Stimulated activated CD4-positive, alpha-beta T cell treated with anti-CD3 and anti-CD28 coated beads, Interleukin-2, amount 100 ng/mL, for 24 hours (primary cell): ENCODE measurements at regions not wholly inside any gene's neighbourhood (a gene's known extent, or its start where the extent isn't known, plus 50 kb on each side); places are given as distances from the start of the nearest gene placed in this dataset.

Source experiments
- DNase-seq, 2 donors: peaks; one replicate each; pipeline ENCODE4 v3.0.0-alpha.2; 2020

DNA sequence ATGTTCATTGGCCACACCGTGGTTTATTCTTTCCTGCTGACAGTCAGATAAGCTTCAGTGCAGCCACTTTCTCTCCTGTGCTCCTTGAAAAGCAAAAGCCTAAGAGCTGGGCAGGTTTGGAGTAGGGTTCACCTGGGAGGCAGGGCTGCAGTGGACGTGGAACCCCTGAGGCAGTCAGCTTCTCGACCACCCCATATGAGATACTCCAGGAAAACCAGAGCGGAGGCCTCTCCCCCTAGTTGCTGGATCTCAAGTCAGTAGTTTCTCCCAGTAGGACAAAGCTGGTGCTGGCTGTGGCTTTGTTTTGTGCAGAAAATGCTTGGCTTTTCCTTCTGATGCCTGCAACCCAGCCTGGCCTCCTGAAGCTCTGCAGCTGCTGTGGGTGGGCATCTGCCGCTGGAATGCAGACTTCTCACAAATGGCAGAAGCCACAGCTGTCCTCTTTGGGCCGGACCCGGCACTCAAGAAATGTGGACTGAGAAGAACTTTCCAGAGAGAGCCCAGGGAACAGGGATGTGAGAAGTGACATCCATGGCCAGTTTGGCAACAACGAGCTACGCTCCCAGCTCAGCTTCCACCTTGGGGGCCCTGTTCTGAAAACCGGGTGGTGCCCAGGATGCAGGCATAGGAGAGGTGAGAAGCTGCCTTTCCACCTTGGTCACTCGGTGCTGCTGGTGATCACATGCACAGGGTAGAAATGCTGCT is 276.6 kb upstream of the TCERG1L start:
- no peak for DNase-seq

- no peak for DNase-seq
Observed at GRCh38 chr10:131588704-131589220, 277.2 kb upstream of the TCERG1L start.

DNA sequence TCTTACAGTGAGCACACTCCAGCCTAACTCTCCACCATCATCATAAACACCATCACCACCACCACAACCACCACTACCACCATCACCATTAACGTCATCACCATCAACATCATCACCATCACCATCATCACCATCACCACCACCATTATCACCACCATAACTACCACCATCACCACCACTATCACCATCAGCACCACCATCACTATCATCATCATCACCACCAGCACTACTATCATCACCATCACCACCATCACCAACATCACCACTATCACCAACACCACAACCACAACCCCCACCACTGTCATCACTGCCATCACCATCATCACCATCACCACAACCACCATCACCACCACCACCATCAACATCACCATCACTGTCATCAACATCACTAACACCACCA is 279.0 kb upstream of the TCERG1L start:
- DNase-seq, result no peak

GRCh38 chr10:131591936-131592335 is 280.4 kb upstream of the TCERG1L start:
- DNase-seq, result no peak

DNA sequence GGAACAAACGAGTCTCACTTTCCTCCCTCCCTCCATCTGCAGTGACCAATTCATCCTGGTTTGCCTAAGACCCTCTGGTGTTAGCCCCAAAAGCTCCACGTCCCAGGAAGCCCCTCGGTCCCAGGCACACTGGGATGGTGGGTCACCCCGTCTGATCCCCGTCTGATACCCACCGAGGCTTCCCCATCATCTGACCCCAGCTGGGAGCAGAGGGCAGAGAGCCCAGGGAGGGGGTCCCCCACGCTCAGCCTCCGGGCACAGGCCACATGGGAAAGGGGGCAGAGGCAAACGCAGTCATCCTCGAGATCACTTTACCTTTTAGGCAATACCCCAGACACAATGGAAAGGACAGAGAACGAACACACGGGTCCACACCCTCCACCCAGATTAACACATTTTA is 291.6 kb upstream of the PPP2R2D start:
- DNase-seq, result no peak

DNA sequence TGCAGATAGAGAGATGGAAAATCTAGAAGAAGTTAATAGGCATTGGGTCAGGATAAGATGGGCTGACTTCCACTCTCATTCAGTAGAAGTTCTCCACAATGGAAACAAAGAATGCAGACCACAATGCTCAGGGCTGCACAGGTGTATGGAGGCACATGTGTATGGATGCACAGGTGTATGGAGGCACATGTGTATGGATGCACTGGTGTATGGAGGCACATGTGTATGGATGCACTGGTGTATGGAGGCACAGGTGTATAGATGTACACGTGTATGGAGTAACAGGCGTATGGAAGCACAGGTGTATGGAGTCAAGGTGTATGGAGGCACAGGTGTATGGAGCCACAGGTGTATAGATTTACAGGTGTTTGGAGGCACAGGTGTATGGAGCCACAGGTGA is 285.7 kb upstream of the PPP2R2D start:
- DNase-seq, result no peak

DNA sequence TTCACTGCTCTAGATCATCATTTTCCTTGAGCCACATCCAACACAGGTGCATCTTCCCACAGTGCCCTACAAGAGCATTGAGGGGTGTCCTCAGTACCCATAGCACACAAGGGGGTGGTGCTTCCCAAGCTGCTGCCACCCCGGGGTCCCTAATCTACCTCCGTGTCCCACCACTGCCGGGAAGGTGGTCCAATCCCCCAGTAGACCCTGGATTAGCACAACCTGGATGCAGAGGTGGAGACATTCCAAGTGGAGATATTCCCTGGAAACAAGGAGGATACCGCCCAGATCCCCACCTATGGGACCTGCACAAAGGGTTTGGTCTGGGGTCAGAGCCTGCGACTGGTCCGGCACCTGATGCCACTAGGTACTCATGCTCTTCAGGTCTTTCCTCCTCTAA is 284.8 kb upstream of the PPP2R2D start:
- DNase-seq, result no peak

DNA sequence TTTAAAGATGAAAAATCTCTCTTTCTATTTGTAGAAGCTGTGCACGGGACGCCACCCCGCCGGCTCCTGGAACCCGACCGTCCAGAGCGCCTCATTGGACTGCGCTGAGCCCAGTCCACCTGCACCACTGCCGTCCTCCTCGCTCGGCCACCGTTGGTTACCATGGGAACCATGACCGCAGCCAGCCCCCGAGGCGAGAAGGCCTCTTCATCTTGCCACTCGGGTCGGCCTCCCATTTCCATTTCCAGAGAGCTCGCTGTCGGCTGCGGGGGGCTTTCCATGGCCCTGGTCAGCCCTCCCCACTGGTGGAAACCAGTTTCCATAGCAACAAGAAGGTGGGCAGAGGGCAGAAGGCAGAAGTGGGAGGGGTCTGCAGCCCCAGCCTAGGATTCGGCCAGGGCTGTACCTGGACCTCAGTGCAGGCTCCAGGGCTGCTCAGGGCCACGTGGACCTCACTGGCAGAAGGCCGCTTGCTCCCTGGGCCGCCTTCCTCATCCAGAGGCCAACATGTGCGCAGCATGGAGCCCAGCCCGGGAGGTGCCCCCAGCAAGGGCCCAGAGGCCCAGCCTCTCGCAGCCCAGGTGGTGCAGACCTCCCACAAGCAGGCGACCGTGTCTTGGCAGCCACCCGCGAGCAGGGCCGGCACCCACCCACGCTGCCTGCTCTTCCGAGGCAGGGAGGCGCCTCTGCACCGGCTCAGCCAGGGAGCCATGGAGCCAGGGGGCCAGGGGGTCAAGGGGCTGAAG is 283.5 kb upstream of the PPP2R2D start:
- DNase-seq, result no peak

DNA sequence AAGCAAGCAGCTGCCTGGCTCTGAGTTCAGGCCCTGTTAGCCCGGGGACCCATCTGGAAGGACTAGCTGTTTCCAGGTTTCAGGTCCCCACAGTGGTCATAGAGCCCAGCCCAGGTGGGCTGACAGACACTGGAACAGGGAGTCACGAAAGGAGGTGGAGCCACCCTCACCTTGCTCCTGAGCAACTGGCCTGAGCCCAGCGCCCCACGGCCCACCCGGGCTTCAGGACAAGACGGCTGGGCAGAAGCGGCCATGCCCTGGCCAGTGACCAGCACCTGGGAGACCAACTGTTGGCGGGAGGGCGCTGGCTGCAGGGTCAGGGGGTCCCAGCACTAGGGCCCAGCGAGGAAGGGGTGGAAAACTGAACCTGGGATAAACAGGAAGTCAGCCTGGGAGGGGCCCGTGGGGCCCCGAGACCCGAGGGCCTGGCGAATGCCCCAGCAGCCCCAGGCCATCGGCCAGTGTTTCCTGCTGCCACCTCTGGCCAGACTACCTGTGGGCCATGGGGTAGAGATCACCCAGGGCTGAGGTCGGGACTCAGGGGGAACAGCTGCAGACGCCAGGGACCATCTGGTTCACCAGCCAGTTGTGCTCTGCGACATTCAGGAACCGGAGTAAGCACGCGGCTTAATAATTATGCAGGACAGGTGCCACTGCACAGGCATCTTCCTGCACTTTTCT is 282.1 kb upstream of the PPP2R2D start:
- no peak for DNase-seq

- no peak for DNase-seq
Observed at GRCh38 chr10:131620314-131620713, 280.5 kb upstream of the PPP2R2D start.

GRCh38 chr10:131620904-131621303 is 279.9 kb upstream of the PPP2R2D start:
- no peak for DNase-seq

GRCh38 chr10:131621784-131622624 is 278.8 kb upstream of the PPP2R2D start:
- no peak for DNase-seq

- no peak for DNase-seq
Observed at GRCh38 chr10:131625041-131625440, 275.8 kb upstream of the PPP2R2D start.

DNA sequence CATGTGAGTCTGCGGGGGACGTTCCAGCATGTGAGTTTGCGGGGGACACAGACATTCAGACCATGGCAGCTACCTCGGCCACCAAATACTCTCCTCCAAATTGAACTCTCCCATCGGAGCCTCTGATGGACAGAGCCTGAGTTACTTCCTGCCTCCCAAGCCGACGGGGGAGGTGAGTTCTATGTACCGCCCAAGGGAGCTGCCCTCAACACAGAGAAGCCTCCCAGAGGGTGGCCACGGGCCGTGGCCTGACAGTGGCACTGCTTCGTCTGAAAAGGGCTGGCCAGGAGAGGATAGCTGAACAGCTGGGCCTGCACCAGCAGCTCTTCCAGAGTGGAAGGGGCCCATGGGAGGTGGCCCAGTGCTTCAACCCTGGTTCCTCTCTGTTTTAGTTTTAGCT is 274.5 kb upstream of the PPP2R2D start:
- DNase-seq, result no peak

GRCh38 chr10:131629026-131629770 is 271.6 kb upstream of the PPP2R2D start:
- DNase-seq, result no peak

GRCh38 chr10:131630772-131631258 is 270.0 kb upstream of the PPP2R2D start:
- no peak for DNase-seq

GRCh38 chr10:131631619-131632018 is 269.2 kb upstream of the PPP2R2D start:
- DNase-seq, result no peak

- no peak for DNase-seq
Observed at GRCh38 chr10:131635564-131636015, 265.2 kb upstream of the PPP2R2D start.

- DNase-seq, result no peak
Observed at GRCh38 chr10:131636116-131636515, 264.7 kb upstream of the PPP2R2D start.

DNA sequence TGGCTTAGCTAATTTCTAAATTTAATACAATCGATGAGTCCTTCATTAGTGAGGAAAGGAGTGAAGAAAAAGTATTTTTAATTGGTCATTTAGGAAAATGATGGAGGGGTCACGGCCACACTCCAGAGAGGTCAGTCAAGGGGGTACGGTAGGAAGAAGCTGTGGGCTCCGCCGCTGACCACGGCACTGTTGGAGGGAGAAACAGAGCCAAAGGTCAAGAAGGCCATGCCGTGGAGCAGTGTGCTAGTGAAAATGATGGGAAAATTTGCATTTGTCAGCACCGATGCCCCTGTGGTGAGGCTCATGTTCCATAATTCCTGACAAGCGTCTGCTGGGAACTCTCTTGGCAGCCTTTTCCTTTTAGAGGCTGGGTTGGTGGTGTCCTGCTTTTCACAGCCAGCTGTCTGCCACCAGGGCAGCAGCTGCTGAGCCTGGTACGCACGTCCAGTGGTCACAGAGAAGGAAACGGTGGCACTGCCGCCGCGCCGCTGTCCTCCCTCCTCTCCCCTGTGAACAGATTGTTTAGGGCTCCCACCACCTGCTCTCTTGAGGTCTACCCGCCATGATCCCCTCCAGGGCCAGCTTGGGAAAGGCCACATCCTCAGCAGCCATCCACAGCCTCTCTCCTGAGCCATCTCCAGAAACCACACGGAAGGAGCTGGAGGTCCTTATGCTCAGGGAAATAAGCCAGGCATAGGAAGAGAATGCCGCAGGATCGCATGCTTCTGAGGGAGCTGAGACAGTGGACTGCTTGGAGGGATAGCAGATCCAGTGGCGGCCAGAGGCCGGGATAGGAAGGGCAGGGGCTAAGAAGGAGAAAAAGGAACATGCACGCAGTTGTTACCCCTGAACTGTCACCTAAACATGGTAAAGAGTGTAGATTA is 263.7 kb upstream of the PPP2R2D start:
- no peak for DNase-seq
